Lung (tissue), 11 donors: ENCODE measurements at regions not wholly inside any gene's neighbourhood (a gene's known extent, or its start where the extent isn't known, plus 50 kb on each side); places are given as distances from the start of the nearest gene placed in this dataset.
"Not testable (repeated sequence)": the region's sequence is repeated elsewhere in the genome, so short reads cannot be mapped to it uniquely, and the experiment has no call there.

Source experiments
- ATAC-seq: fragments of 200-7000 bp; cut with Tn5 transposase; one replicate; pipeline ENCODE4 v1.9.1; 2020; ENCODE audit warnings: moderate number of reproducible peaks; ENCODE audit not compliant: insufficient read depth, low FRiP score
- DNase-seq, 3 donors: peaks; one replicate each; pipeline ENCODE4 v3.0.0-alpha.2; 2013 to 2017
- H3K27ac ChIP-seq, 2 donors: one replicate each; pipeline ENCODE4 v1.5.1; 2013; ENCODE audit warnings: mild to moderate bottlenecking in 2 of 2, moderate library complexity in 2 of 2, control low read depth in 1 of 2, inconsistent platforms in 1 of 2, low read depth in 1 of 2, low read length in 1 of 2
- H3K27me3 ChIP-seq, 3 donors: one replicate each; pipeline ENCODE4 v1.5.1; 2013; ENCODE audit warnings: low read length in 2 of 3; ENCODE audit not compliant: control insufficient read depth in 3 of 3, insufficient read depth in 3 of 3
- H3K36me3 ChIP-seq, 4 donors: one replicate each; pipeline ENCODE4 v1.5.1; 2013; ENCODE audit warnings: low read length in 4 of 4, mild to moderate bottlenecking in 1 of 4, moderate library complexity in 1 of 4; ENCODE audit not compliant: control insufficient read depth in 4 of 4, insufficient read depth in 4 of 4
- H3K4me1 ChIP-seq, 5 donors: one replicate each; pipeline ENCODE4 v1.5.1; 2013; ENCODE audit warnings: low read length in 5 of 5, mild to moderate bottlenecking in 2 of 5, moderate library complexity in 1 of 5; ENCODE audit not compliant: control insufficient read depth in 5 of 5, insufficient read depth in 5 of 5
- H3K4me3 ChIP-seq: one replicate; pipeline ENCODE4 v1.5.1; 2013; ENCODE audit warnings: mild to moderate bottlenecking, control low read depth, moderate library complexity
- H3K9ac ChIP-seq, 2 donors: one replicate each; pipeline ENCODE4 v1.5.1; 2013; ENCODE audit warnings: low read length in 2 of 2, control low read depth in 1 of 2; ENCODE audit not compliant: insufficient read depth in 1 of 2
- H3K9me3 ChIP-seq, 4 donors: one replicate each; pipeline ENCODE4 v1.5.1; 2013; ENCODE audit warnings: low read length in 3 of 4, mild to moderate bottlenecking in 1 of 4, moderate library complexity in 1 of 4; ENCODE audit not compliant: control insufficient read depth in 4 of 4, insufficient read depth in 3 of 4
- WGBS, 2 donors: extraction: QIAGEN DNeasy Blood & Tissue Kit; methylation state at CpG; one replicate each; pipeline ENCODE4 v1.1.7; 2013; 5-methylcytosine and 5-hydroxymethylcytosine counted together
- TF ChIP-seq, protein P1 (sequence below): IDR thresholded peaks from 2 replicates; pipeline ENCODE4 v1.5.1; 2012; ENCODE audit warnings: mild to moderate bottlenecking; ENCODE audit errors: control extremely low read depth, extremely low read depth
- donor health status: control.
- donor health status: control.
- donor health status: Bipolar disorder and iron deficiency.
- donor health status: healthy.
- donor health status: DM: yes; HTN: yes; CAD: no.

DNA sequence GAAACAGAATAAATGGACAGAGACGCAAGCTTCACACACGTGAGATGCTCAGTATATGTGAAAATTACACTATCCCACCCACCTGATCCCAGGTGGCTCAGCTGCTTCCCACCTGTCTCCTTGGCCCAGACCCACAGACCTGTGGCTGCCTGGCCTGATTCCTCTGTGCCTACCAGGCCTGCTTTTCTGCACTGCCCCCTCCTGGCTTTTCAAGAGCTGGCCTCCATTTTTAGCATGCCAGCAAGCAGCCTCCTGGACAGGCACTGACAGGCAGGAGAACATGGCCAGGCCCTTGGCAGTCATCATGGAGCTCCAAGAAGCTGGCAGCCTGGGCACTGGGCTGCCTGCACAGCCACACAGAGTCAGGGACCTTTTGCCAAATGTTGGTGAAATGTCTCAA lies 79.5 kb upstream of the HMGXB4 start:
- no peaks in the 10 kb centered on the region for H3K4me1 ChIP-seq
- TF ChIP-seq, protein P1, sequence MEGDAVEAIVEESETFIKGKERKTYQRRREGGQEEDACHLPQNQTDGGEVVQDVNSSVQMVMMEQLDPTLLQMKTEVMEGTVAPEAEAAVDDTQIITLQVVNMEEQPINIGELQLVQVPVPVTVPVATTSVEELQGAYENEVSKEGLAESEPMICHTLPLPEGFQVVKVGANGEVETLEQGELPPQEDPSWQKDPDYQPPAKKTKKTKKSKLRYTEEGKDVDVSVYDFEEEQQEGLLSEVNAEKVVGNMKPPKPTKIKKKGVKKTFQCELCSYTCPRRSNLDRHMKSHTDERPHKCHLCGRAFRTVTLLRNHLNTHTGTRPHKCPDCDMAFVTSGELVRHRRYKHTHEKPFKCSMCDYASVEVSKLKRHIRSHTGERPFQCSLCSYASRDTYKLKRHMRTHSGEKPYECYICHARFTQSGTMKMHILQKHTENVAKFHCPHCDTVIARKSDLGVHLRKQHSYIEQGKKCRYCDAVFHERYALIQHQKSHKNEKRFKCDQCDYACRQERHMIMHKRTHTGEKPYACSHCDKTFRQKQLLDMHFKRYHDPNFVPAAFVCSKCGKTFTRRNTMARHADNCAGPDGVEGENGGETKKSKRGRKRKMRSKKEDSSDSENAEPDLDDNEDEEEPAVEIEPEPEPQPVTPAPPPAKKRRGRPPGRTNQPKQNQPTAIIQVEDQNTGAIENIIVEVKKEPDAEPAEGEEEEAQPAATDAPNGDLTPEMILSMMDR, result no peak
- ATAC-seq (no peak), DNase-seq (no peak)
- H3K27ac ChIP-seq, result no peak overlapping the region
- no peaks in the 10 kb centered on the region for H3K27me3 ChIP-seq
- peaks cover 0 to 1% (median 0%) of the 10 kb centered on the region in 4 donors for H3K9me3 ChIP-seq
- WGBS, 2 donors, result 89 to 93% methylated on average over 2 of the region's 2 CpGs
- H3K9ac ChIP-seq, result no peak overlapping the region
- H3K36me3 ChIP-seq, result no peaks in the 10 kb centered on the region
- H3K4me3 ChIP-seq, result no peak overlapping the region

DNA sequence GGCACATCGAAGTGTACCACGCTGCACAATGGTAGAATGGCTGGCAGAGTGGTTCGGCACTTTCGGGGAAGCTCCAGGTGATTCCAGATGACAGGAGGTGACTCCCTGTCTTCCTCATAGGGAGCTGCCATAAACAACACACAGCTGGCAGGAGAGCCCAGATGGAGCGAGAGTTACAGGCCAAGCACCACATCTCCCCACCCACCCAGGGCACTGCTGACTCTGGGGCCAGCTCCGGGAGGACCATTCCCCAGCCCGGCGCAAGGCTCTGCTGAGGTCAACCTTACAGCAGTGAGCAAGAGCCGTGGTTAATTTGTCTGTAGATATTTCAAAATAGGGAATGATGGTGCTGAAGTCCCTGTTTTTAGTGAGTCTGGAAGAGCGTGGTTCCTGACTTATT lies 78.8 kb upstream of the HMGXB4 start:
- Histone ChIP-seq H3K4me3 (no peak overlapping the region), H3K9ac (no peak overlapping the region), H3K27ac (no peak overlapping the region), H3K9me3 (peaks cover 0 to 1% (median 0%) of the 10 kb centered on the region in 4 donors), H3K36me3 (no peaks in the 10 kb centered on the region), H3K4me1 (no peaks in the 10 kb centered on the region), H3K27me3 (no peaks in the 10 kb centered on the region)
- WGBS, 2 donors, result 91 to 94% methylated on average over 10 of the region's 10 CpGs
- no peak for DNase-seq
- TF ChIP-seq, protein P1, result no peak
- no peak for ATAC-seq

DNA sequence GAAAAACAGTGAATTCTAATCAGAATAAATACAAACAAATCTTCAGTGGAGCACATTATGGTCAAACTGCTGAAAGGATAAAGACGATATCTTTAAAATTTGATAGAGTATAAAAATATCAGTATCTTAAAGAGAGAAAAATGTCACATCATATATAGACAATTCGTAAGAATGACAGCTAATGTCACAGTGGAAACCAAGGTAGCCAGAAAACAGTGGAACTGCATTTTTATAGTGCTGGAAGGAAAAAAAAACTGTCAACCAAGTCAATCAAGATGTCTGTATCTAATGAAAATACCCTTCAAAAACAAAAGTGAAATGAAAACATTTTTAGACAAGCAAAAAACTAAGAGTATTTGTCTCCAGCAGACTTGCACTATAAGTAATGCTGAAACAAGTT lies 73.4 kb upstream of the HMGXB4 start:
- 44 to 74% methylated on average over 2 of the region's 2 CpGs for WGBS, 2 donors
- Histone ChIP-seq H3K9ac (no peak overlapping the region), H3K27ac (no peak overlapping the region), H3K9me3 (peaks cover 0 to 4% (median 0%) of the 10 kb centered on the region in 4 donors), H3K27me3 (no peaks in the 10 kb centered on the region), H3K4me3 (no peak overlapping the region), H3K4me1 (no peaks in the 10 kb centered on the region), H3K36me3 (no peaks in the 10 kb centered on the region)
- DNase-seq, result no peak
- TF ChIP-seq, protein P1, result no peak
- ATAC-seq, result no peak

DNA sequence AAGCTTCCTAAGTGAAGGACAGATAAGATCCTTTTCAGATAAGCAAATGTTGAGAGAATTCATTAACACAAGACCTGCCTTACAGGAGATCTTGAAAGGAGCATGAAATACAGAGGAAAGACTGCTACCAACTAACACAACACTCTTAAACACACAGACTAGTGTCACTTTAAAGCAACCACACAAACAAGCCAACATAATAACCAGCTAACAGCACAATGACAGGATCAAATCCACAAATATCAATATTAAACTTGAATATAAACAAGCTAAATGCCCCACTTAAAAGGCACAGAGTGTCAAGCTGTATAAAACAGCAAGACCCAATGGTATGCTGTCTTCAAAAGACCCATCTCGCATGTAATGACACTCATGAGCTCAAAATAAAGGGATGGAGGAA lies 70.8 kb upstream of the HMGXB4 start:
- Histone ChIP-seq H3K4me1 (no peaks in the 10 kb centered on the region), H3K9ac (no peak overlapping the region), H3K27me3 (no peaks in the 10 kb centered on the region), H3K9me3 (peaks cover 0 to 6% (median 3%) of the 10 kb centered on the region in 4 donors), H3K4me3 (no peak overlapping the region), H3K27ac (no peak overlapping the region), H3K36me3 (no peaks in the 10 kb centered on the region)
- ATAC-seq, result no peak
- no peak for DNase-seq
- TF ChIP-seq, protein P1, result no peak
- whole genome bisulfite sequencing, 2 donors, result 75 to 80% methylated on average over 1 of the region's 1 CpG

DNA sequence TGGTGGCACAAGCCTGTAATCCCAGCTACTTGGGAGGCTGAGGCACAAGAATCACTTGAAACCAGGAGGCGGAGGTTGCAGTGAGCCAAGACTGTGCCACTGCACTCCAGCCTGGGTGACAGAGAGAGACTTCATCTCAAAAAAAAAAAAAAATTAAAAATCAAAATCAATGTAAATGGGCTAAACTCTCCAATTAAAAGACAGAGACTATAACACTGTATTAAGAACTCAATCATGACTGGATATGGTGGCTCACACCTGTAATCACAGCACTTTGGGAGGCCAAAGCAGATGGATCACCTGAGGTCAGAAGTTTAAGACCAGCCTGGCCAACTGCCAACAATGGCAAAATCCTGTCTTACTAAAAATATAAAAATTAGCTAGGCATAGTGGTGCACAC lies 68.4 kb upstream of the HMGXB4 start:
- not testable (repeated sequence) for H3K9ac ChIP-seq, H3K36me3 ChIP-seq, H3K27me3 ChIP-seq, H3K27ac ChIP-seq, H3K4me3 ChIP-seq, DNase-seq, ATAC-seq, H3K4me1 ChIP-seq, H3K9me3 ChIP-seq
- 95 to 100% methylated on average over 1 of the region's 1 CpG for WGBS, 2 donors
